SK-N-SH treated with all-trans-retinoic acid at 6 μM for 48 hours (cell line): ENCODE measurements at regions not wholly inside any gene's neighbourhood (a gene's known extent, or its start where the extent isn't known, plus 50 kb on each side); places are given as distances from the start of the nearest gene placed in this dataset.
"Not testable (repeated sequence)": the region's sequence is repeated elsewhere in the genome, so short reads cannot be mapped to it uniquely, and the experiment has no call there.

Source experiments
- RARB ChIP-seq: fragments of 250-450 bp; sonication (Bioruptor Pico); IDR thresholded peaks from 2 replicates; pipeline ENCODE4 v1.8.0; 2021; ENCODE audit warnings: mild to moderate bottlenecking, moderate library complexity
- TSHZ2 ChIP-seq: fragments of 250-450 bp; sonication (Bioruptor Pico); IDR thresholded peaks from 2 replicates; pipeline ENCODE4 v1.5.0; 2020; ENCODE audit warnings: mild to moderate bottlenecking, moderate library complexity
- ZFP3 ChIP-seq: fragments of 250-450 bp; sonication (Bioruptor Pico); IDR thresholded peaks from 2 replicates; pipeline ENCODE4 v1.5.0; 2020; ENCODE audit warnings: mild to moderate bottlenecking, moderate library complexity
- ZFP30 ChIP-seq: fragments of 450-650 bp; formaldehyde crosslinking; IDR thresholded peaks from 2 replicates; pipeline ENCODE4 v1.5.0; 2022; ENCODE audit warnings: mild to moderate bottlenecking, moderate library complexity
- TF ChIP-seq, protein P1 (sequence below): fragments of 250-450 bp; sonication (Bioruptor Pico); IDR thresholded peaks from 2 replicates; pipeline ENCODE4 v1.8.0; 2021; ENCODE audit warnings: low read depth, mild to moderate bottlenecking, moderate library complexity, borderline replicate concordance
- TF ChIP-seq, protein P2 (sequence below): fragments of 250-450 bp; sonication (Bioruptor Pico); IDR thresholded peaks from 2 replicates; pipeline ENCODE4 v1.8.0; 2020; ENCODE audit warnings: mild to moderate bottlenecking, moderate library complexity, borderline replicate concordance

DNA sequence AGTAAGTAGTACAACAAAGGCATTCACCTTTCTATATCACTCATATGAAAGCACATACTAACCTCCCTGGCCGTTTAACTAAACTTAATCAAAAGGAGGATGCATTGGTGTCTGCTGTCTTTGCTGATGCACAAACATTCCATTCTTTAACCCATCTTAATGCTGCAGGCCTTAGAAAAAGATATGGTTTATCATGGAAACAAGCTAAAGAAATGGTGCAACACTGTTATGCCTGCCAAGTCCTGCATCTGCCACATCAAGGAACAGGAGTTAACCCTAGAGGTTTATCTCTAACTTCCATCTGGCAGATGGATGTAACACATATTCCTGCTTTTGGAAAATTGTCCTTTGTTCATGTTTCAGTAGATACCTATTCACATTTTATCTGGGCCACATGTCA is 296.5 kb upstream of the DKK2 start:
- TF ChIP-seq, protein P1, sequence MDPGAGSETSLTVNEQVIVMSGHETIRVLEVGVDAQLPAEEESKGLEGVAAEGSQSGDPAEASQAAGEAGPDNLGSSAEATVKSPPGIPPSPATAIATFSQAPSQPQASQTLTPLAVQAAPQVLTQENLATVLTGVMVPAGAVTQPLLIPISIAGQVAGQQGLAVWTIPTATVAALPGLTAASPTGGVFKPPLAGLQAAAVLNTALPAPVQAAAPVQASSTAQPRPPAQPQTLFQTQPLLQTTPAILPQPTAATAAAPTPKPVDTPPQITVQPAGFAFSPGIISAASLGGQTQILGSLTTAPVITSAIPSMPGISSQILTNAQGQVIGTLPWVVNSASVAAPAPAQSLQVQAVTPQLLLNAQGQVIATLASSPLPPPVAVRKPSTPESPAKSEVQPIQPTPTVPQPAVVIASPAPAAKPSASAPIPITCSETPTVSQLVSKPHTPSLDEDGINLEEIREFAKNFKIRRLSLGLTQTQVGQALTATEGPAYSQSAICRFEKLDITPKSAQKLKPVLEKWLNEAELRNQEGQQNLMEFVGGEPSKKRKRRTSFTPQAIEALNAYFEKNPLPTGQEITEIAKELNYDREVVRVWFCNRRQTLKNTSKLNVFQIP (CRISPR knock-in tag): not testable (repeated sequence)
- TF ChIP-seq TSHZ2, ZFP30, ZFP3, RARB (CRISPR knock-in tag): not testable (repeated sequence)
- TF ChIP-seq, protein P2, sequence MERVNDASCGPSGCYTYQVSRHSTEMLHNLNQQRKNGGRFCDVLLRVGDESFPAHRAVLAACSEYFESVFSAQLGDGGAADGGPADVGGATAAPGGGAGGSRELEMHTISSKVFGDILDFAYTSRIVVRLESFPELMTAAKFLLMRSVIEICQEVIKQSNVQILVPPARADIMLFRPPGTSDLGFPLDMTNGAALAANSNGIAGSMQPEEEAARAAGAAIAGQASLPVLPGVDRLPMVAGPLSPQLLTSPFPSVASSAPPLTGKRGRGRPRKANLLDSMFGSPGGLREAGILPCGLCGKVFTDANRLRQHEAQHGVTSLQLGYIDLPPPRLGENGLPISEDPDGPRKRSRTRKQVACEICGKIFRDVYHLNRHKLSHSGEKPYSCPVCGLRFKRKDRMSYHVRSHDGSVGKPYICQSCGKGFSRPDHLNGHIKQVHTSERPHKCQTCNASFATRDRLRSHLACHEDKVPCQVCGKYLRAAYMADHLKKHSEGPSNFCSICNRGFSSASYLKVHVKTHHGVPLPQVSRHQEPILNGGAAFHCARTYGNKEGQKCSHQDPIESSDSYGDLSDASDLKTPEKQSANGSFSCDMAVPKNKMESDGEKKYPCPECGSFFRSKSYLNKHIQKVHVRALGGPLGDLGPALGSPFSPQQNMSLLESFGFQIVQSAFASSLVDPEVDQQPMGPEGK: not testable (repeated sequence)
